Lung (tissue), 11 donors: ENCODE measurements at regions not wholly inside any gene's neighbourhood (a gene's known extent, or its start where the extent isn't known, plus 50 kb on each side); places are given as distances from the start of the nearest gene placed in this dataset.
A peak's percentile ranks its signal among the peaks of the same experiment; 100 is the strongest.

Experiments
- ATAC-seq: fragments of 200-7000 bp; cut with Tn5 transposase; one replicate; pipeline ENCODE4 v1.9.1; 2020; ENCODE audit warnings: moderate number of reproducible peaks; ENCODE audit not compliant: insufficient read depth, low FRiP score
- DNase-seq, 3 donors: peaks; one replicate each; pipeline ENCODE4 v3.0.0-alpha.2; 2013 to 2017
- H3K27ac ChIP-seq, 2 donors: one replicate each; pipeline ENCODE4 v1.5.1; 2013; ENCODE audit warnings: mild to moderate bottlenecking in 2 of 2, moderate library complexity in 2 of 2, control low read depth in 1 of 2, inconsistent platforms in 1 of 2, low read depth in 1 of 2, low read length in 1 of 2
- H3K27me3 ChIP-seq, 3 donors: one replicate each; pipeline ENCODE4 v1.5.1; 2013; ENCODE audit warnings: low read length in 2 of 3; ENCODE audit not compliant: control insufficient read depth in 3 of 3, insufficient read depth in 3 of 3
- H3K36me3 ChIP-seq, 4 donors: one replicate each; pipeline ENCODE4 v1.5.1; 2013; ENCODE audit warnings: low read length in 4 of 4, mild to moderate bottlenecking in 1 of 4, moderate library complexity in 1 of 4; ENCODE audit not compliant: control insufficient read depth in 4 of 4, insufficient read depth in 4 of 4
- H3K4me1 ChIP-seq, 5 donors: one replicate each; pipeline ENCODE4 v1.5.1; 2013; ENCODE audit warnings: low read length in 5 of 5, mild to moderate bottlenecking in 2 of 5, moderate library complexity in 1 of 5; ENCODE audit not compliant: control insufficient read depth in 5 of 5, insufficient read depth in 5 of 5
- H3K4me3 ChIP-seq: one replicate; pipeline ENCODE4 v1.5.1; 2013; ENCODE audit warnings: mild to moderate bottlenecking, control low read depth, moderate library complexity
- H3K9ac ChIP-seq, 2 donors: one replicate each; pipeline ENCODE4 v1.5.1; 2013; ENCODE audit warnings: low read length in 2 of 2, control low read depth in 1 of 2; ENCODE audit not compliant: insufficient read depth in 1 of 2
- H3K9me3 ChIP-seq, 4 donors: one replicate each; pipeline ENCODE4 v1.5.1; 2013; ENCODE audit warnings: low read length in 3 of 4, mild to moderate bottlenecking in 1 of 4, moderate library complexity in 1 of 4; ENCODE audit not compliant: control insufficient read depth in 4 of 4, insufficient read depth in 3 of 4
- WGBS, 2 donors: extraction: QIAGEN DNeasy Blood & Tissue Kit; methylation state at CpG; one replicate each; pipeline ENCODE4 v1.1.7; 2013; 5-methylcytosine and 5-hydroxymethylcytosine counted together
- TF ChIP-seq, protein P1 (sequence below): IDR thresholded peaks from 2 replicates; pipeline ENCODE4 v1.5.1; 2012; ENCODE audit warnings: mild to moderate bottlenecking; ENCODE audit errors: control extremely low read depth, extremely low read depth
- donor health status: control.
- donor health status: control.
- donor health status: Bipolar disorder and iron deficiency.
- donor health status: healthy.
- donor health status: DM: yes; HTN: yes; CAD: no.

DNA sequence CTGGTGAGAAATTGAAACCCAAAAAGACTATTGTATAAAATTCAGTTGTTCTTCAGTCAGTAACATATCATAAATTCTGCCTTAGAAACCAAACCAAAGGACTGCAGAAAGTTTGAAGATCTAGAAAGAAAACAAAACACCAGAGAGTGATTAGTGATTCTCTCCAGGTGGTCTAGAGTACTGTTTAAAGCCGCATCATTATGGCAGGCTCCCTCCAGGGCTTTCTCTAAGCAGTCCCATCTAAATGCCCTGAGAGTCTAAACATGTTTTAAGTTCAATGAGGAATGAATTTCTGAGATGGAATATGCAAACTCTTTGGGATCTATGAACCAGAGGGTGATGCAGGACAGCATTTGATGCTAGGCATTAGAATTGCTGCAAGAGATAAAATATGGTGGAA lies 100.9 kb upstream of the ST6GALNAC5 start:
- peaks cover 0 to 17% (median 2%) of the 10 kb centered on the region in 5 donors for H3K4me1 ChIP-seq
- no peak for DNase-seq
- ATAC-seq: no peak
- WGBS, 2 donors: 89 to 95% methylated on average over 1 of the region's 1 CpG
- H3K27ac ChIP-seq: peak overlapping the region in 1 of 2 donors; percentile 9
- H3K4me3 ChIP-seq: no peak overlapping the region
- TF ChIP-seq, protein P1, sequence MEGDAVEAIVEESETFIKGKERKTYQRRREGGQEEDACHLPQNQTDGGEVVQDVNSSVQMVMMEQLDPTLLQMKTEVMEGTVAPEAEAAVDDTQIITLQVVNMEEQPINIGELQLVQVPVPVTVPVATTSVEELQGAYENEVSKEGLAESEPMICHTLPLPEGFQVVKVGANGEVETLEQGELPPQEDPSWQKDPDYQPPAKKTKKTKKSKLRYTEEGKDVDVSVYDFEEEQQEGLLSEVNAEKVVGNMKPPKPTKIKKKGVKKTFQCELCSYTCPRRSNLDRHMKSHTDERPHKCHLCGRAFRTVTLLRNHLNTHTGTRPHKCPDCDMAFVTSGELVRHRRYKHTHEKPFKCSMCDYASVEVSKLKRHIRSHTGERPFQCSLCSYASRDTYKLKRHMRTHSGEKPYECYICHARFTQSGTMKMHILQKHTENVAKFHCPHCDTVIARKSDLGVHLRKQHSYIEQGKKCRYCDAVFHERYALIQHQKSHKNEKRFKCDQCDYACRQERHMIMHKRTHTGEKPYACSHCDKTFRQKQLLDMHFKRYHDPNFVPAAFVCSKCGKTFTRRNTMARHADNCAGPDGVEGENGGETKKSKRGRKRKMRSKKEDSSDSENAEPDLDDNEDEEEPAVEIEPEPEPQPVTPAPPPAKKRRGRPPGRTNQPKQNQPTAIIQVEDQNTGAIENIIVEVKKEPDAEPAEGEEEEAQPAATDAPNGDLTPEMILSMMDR: no peak
- peaks cover 0 to 3% (median 0%) of the 10 kb centered on the region in 3 donors for H3K27me3 ChIP-seq
- H3K36me3 ChIP-seq: no peaks in the 10 kb centered on the region
- no peaks in the 10 kb centered on the region for H3K9me3 ChIP-seq
- no peak overlapping the region for H3K9ac ChIP-seq

DNA sequence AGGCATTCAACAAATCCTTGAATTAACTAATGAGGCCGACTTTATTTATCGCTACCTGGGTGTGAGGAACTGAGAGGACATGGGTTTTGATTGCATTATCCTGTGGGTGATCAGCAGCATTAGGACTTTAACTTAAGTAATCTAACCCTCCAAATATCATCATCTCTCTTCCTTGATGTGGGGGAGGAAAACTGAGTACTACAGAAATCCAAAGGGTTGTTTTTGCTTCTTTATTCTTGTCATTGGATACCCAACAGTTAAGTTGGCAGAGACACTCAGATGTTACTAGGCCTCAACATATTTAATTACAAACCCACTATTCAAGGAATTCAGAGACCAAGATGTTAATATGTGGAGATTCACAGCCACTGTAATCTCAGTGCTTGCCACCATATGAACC lies 97.4 kb upstream of the ST6GALNAC5 start:
- Histone ChIP-seq H3K27ac (no peak overlapping the region), H3K9ac (no peak overlapping the region), H3K4me1 (peaks cover 0 to 4% (median 2%) of the 10 kb centered on the region in 5 donors), H3K4me3 (no peak overlapping the region), H3K9me3 (no peaks in the 10 kb centered on the region), H3K36me3 (no peaks in the 10 kb centered on the region), H3K27me3 (peaks cover 0 to 3% (median 0%) of the 10 kb centered on the region in 3 donors)
- no peak for DNase-seq
- TF ChIP-seq, protein P1: no peak
- WGBS, 2 donors: 93 to 97% methylated on average over 2 of the region's 2 CpGs
- ATAC-seq: no peak

DNA sequence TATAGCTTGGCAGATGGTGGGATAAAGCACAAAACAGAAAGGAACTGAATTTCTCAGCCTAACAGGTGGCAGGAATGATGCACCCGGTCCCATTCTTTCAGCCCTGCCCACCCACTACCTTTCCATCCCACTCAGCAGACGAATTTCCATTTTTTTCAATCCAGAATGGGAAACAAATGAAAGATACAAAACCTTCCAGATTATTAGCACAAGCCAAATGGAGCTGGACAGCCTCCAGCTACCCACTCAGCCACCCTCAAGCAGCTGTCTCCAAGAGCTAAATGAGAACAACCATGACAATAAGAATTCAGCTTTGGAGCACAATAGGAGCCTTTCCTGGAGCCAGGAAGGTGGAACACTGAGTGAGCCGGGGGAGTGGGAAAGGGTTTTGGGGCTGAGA lies 96.3 kb upstream of the ST6GALNAC5 start:
- no peak overlapping the region for H3K4me3 ChIP-seq
- peaks cover 0 to 3% (median 0%) of the 10 kb centered on the region in 5 donors for H3K4me1 ChIP-seq
- no peak overlapping the region for H3K9ac ChIP-seq
- no peaks in the 10 kb centered on the region for H3K36me3 ChIP-seq
- TF ChIP-seq, protein P1: no peak
- 30 to 51% methylated on average over 3 of the region's 3 CpGs for WGBS, 2 donors
- no peak for ATAC-seq
- peak; percentile 19 to 52 (median 20) for DNase-seq
- H3K27me3 ChIP-seq: peaks cover 0 to under 1% (median 0%) of the 10 kb centered on the region in 3 donors
- no peaks in the 10 kb centered on the region for H3K9me3 ChIP-seq
- H3K27ac ChIP-seq: no peak overlapping the region

DNA sequence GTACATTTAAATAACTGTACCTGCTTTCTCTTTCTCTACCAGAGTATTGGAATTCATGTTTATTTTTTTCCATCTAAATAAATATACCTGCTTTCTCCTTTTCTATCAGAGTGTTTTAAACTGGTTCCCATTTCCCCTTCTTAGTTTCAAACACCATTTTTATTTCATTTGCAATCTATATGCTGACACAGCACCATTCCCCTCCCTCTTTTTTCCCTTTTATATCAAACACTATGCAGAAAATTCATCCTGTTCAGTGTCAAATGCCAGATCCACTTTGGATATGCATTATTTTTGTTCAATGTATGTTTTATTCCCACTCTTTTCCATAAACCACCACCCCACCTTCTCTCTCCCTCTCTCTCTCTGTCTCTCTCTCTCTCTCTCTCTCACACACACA lies 85.8 kb upstream of the ST6GALNAC5 start:
- H3K27me3 ChIP-seq: no peaks in the 10 kb centered on the region
- TF ChIP-seq, protein P1: no peak
- no peaks in the 10 kb centered on the region for H3K36me3 ChIP-seq
- ATAC-seq (no peak), DNase-seq (no peak)
- H3K4me3 ChIP-seq: no peak overlapping the region
- H3K9me3 ChIP-seq: no peaks in the 10 kb centered on the region
- no peak overlapping the region for H3K27ac ChIP-seq
- H3K9ac ChIP-seq: no peak overlapping the region
- peaks cover 0 to 7% (median 0%) of the 10 kb centered on the region in 5 donors for H3K4me1 ChIP-seq
